ENCODE measurements at regions not wholly inside any gene's neighbourhood (a gene's known extent, or its start where the extent isn't known, plus 50 kb on each side); places are given as distances from the start of the nearest gene placed in this dataset.

- Histone ChIP-seq H3K9me3 (ENCODE audit: control insufficient read depth, low read depth, low read length) (no peaks in the 10 kb centered on the region), H3K4me1 (ENCODE audit: control insufficient read depth, insufficient read depth, low read length) (no peaks in the 10 kb centered on the region), H3K27me3 (ENCODE audit: control insufficient read depth, insufficient read depth, low read length) (no peaks in the 10 kb centered on the region), H3K27ac (ENCODE audit: low read length) (no peak overlapping the region), H3K36me3 (ENCODE audit: control insufficient read depth, insufficient read depth, low read length) (no peaks in the 10 kb centered on the region), H3K4me3 (ENCODE audit: low read length) (no peak overlapping the region)
- no CpG with 5 or more reads among the region's 1 CpG for WGBS (ENCODE audit: insufficient coverage, low lambda C conversion rate)
- DNase-seq: no peak
Measured at GRCh38 chr14:66101662-66102061, 384.5 kb upstream of the CCDC196 start.

- no peak overlapping the region for H3K4me3 ChIP-seq (ENCODE audit: low read length)
- no peaks in the 10 kb centered on the region for H3K36me3 ChIP-seq (ENCODE audit: control insufficient read depth, insufficient read depth, low read length)
- H3K27me3 ChIP-seq (ENCODE audit: control insufficient read depth, insufficient read depth, low read length): no peaks in the 10 kb centered on the region
- no peak overlapping the region for H3K27ac ChIP-seq (ENCODE audit: low read length)
- DNase-seq: no peak
- no peaks in the 10 kb centered on the region for H3K4me1 ChIP-seq (ENCODE audit: control insufficient read depth, insufficient read depth, low read length)
- WGBS (ENCODE audit: insufficient coverage, low lambda C conversion rate): 100% methylated on average over 1 of the region's 5 CpGs
- no peaks in the 10 kb centered on the region for H3K9me3 ChIP-seq (ENCODE audit: control insufficient read depth, low read depth, low read length)
Measured at GRCh38 chr14:66104486-66104885, 381.7 kb upstream of the CCDC196 start.

- Histone ChIP-seq H3K27ac (ENCODE audit: low read length) (no peak overlapping the region), H3K4me3 (ENCODE audit: low read length) (no peak overlapping the region), H3K36me3 (ENCODE audit: control insufficient read depth, insufficient read depth, low read length) (no peaks in the 10 kb centered on the region), H3K9me3 (ENCODE audit: control insufficient read depth, low read depth, low read length) (no peaks in the 10 kb centered on the region), H3K27me3 (ENCODE audit: control insufficient read depth, insufficient read depth, low read length) (no peaks in the 10 kb centered on the region), H3K4me1 (ENCODE audit: control insufficient read depth, insufficient read depth, low read length) (no peaks in the 10 kb centered on the region)
- DNase-seq: no peak
- WGBS (ENCODE audit: insufficient coverage, low lambda C conversion rate): no CpG with 5 or more reads among the region's 4 CpGs
Measured at GRCh38 chr14:66105815-66106214, 380.4 kb upstream of the CCDC196 start.

- Histone ChIP-seq H3K4me1 (ENCODE audit: control insufficient read depth, insufficient read depth, low read length) (no peaks in the 10 kb centered on the region), H3K4me3 (ENCODE audit: low read length) (no peak overlapping the region), H3K36me3 (ENCODE audit: control insufficient read depth, insufficient read depth, low read length) (no peaks in the 10 kb centered on the region), H3K9me3 (ENCODE audit: control insufficient read depth, low read depth, low read length) (no peaks in the 10 kb centered on the region), H3K27me3 (ENCODE audit: control insufficient read depth, insufficient read depth, low read length) (no peaks in the 10 kb centered on the region), H3K27ac (ENCODE audit: low read length) (no peak overlapping the region)
- no CpG with 5 or more reads among the region's 1 CpG for WGBS (ENCODE audit: insufficient coverage, low lambda C conversion rate)
- DNase-seq: no peak
Measured at GRCh38 chr14:66109426-66109825, 376.7 kb upstream of the CCDC196 start.

- Histone ChIP-seq H3K27ac (ENCODE audit: low read length) (no peak overlapping the region), H3K36me3 (ENCODE audit: control insufficient read depth, insufficient read depth, low read length) (no peaks in the 10 kb centered on the region), H3K9me3 (ENCODE audit: control insufficient read depth, low read depth, low read length) (no peaks in the 10 kb centered on the region), H3K27me3 (ENCODE audit: control insufficient read depth, insufficient read depth, low read length) (no peaks in the 10 kb centered on the region), H3K4me1 (ENCODE audit: control insufficient read depth, insufficient read depth, low read length) (no peaks in the 10 kb centered on the region), H3K4me3 (ENCODE audit: low read length) (no peak overlapping the region)
- no peak for DNase-seq
- 100% methylated on average over 1 of the region's 6 CpGs for WGBS (ENCODE audit: insufficient coverage, low lambda C conversion rate)
Measured at GRCh38 chr14:66111891-66112290, 374.3 kb upstream of the CCDC196 start.

GRCh38 chr14:66114071-66114470 lies 372.1 kb upstream of the CCDC196 start:
- H3K36me3 ChIP-seq (ENCODE audit: control insufficient read depth, insufficient read depth, low read length): no peaks in the 10 kb centered on the region
- H3K4me3 ChIP-seq (ENCODE audit: low read length): no peak overlapping the region
- H3K9me3 ChIP-seq (ENCODE audit: control insufficient read depth, low read depth, low read length): no peaks in the 10 kb centered on the region
- H3K27me3 ChIP-seq (ENCODE audit: control insufficient read depth, insufficient read depth, low read length): no peaks in the 10 kb centered on the region
- no peak for DNase-seq
- no peaks in the 10 kb centered on the region for H3K4me1 ChIP-seq (ENCODE audit: control insufficient read depth, insufficient read depth, low read length)
- no peak overlapping the region for H3K27ac ChIP-seq (ENCODE audit: low read length)
- WGBS (ENCODE audit: insufficient coverage, low lambda C conversion rate): no CpG with 5 or more reads among the region's 3 CpGs

GRCh38 chr14:66115740-66116502 lies 370.2 kb upstream of the CCDC196 start:
- WGBS (ENCODE audit: insufficient coverage, low lambda C conversion rate): 100% methylated on average over 1 of the region's 8 CpGs
- H3K4me3 ChIP-seq (ENCODE audit: low read length): no peak overlapping the region
- no peak for DNase-seq
- H3K27ac ChIP-seq (ENCODE audit: low read length): no peak overlapping the region
- no peaks in the 10 kb centered on the region for H3K4me1 ChIP-seq (ENCODE audit: control insufficient read depth, insufficient read depth, low read length)
- no peaks in the 10 kb centered on the region for H3K36me3 ChIP-seq (ENCODE audit: control insufficient read depth, insufficient read depth, low read length)
- H3K27me3 ChIP-seq (ENCODE audit: control insufficient read depth, insufficient read depth, low read length): no peaks in the 10 kb centered on the region
- H3K9me3 ChIP-seq (ENCODE audit: control insufficient read depth, low read depth, low read length): no peaks in the 10 kb centered on the region

- no peaks in the 10 kb centered on the region for H3K4me1 ChIP-seq (ENCODE audit: control insufficient read depth, insufficient read depth, low read length)
- no peaks in the 10 kb centered on the region for H3K36me3 ChIP-seq (ENCODE audit: control insufficient read depth, insufficient read depth, low read length)
- WGBS (ENCODE audit: insufficient coverage, low lambda C conversion rate): 80% methylated on average over 1 of the region's 4 CpGs
- H3K4me3 ChIP-seq (ENCODE audit: low read length): no peak overlapping the region
- DNase-seq: no peak
- no peak overlapping the region for H3K27ac ChIP-seq (ENCODE audit: low read length)
- no peaks in the 10 kb centered on the region for H3K9me3 ChIP-seq (ENCODE audit: control insufficient read depth, low read depth, low read length)
- H3K27me3 ChIP-seq (ENCODE audit: control insufficient read depth, insufficient read depth, low read length): no peaks in the 10 kb centered on the region
Measured at GRCh38 chr14:66116732-66117131, 369.4 kb upstream of the CCDC196 start.

GRCh38 chr14:66117600-66117999 lies 368.6 kb upstream of the CCDC196 start:
- Histone ChIP-seq H3K4me3 (ENCODE audit: low read length) (no peak overlapping the region), H3K36me3 (ENCODE audit: control insufficient read depth, insufficient read depth, low read length) (no peaks in the 10 kb centered on the region), H3K27me3 (ENCODE audit: control insufficient read depth, insufficient read depth, low read length) (no peaks in the 10 kb centered on the region), H3K9me3 (ENCODE audit: control insufficient read depth, low read depth, low read length) (no peaks in the 10 kb centered on the region), H3K4me1 (ENCODE audit: control insufficient read depth, insufficient read depth, low read length) (no peaks in the 10 kb centered on the region), H3K27ac (ENCODE audit: low read length) (no peak overlapping the region)
- 59% methylated on average over 3 of the region's 3 CpGs for WGBS (ENCODE audit: insufficient coverage, low lambda C conversion rate)
- no peak for DNase-seq

GRCh38 chr14:66119606-66120231 lies 366.5 kb upstream of the CCDC196 start:
- no CpG with 5 or more reads among the region's 5 CpGs for WGBS (ENCODE audit: insufficient coverage, low lambda C conversion rate)
- no peaks in the 10 kb centered on the region for H3K9me3 ChIP-seq (ENCODE audit: control insufficient read depth, low read depth, low read length)
- H3K4me1 ChIP-seq (ENCODE audit: control insufficient read depth, insufficient read depth, low read length): no peaks in the 10 kb centered on the region
- no peak overlapping the region for H3K4me3 ChIP-seq (ENCODE audit: low read length)
- H3K27ac ChIP-seq (ENCODE audit: low read length): no peak overlapping the region
- H3K36me3 ChIP-seq (ENCODE audit: control insufficient read depth, insufficient read depth, low read length): no peaks in the 10 kb centered on the region
- no peaks in the 10 kb centered on the region for H3K27me3 ChIP-seq (ENCODE audit: control insufficient read depth, insufficient read depth, low read length)
- DNase-seq: no peak

GRCh38 chr14:66120402-66120801 lies 365.8 kb upstream of the CCDC196 start:
- no peak for DNase-seq
- no peaks in the 10 kb centered on the region for H3K9me3 ChIP-seq (ENCODE audit: control insufficient read depth, low read depth, low read length)
- no peaks in the 10 kb centered on the region for H3K36me3 ChIP-seq (ENCODE audit: control insufficient read depth, insufficient read depth, low read length)
- no CpG with 5 or more reads among the region's 3 CpGs for WGBS (ENCODE audit: insufficient coverage, low lambda C conversion rate)
- H3K4me3 ChIP-seq (ENCODE audit: low read length): no peak overlapping the region
- no peaks in the 10 kb centered on the region for H3K27me3 ChIP-seq (ENCODE audit: control insufficient read depth, insufficient read depth, low read length)
- H3K4me1 ChIP-seq (ENCODE audit: control insufficient read depth, insufficient read depth, low read length): no peaks in the 10 kb centered on the region
- H3K27ac ChIP-seq (ENCODE audit: low read length): no peak overlapping the region

Measured in large intestine (tissue), 3 donors.